ENCODE measurements at regions not wholly inside any gene's neighbourhood (a gene's known extent, or its start where the extent isn't known, plus 50 kb on each side); places are given as distances from the start of the nearest gene placed in this dataset.

GRCh38 chr20:11217326-11218172 is 543.8 kb upstream of the JAG1 start:
- Histone ChIP-seq H3K27ac (ENCODE audit: low read depth, low read length) (no peak overlapping the region), H3K27me3 (replicated peaks in 1 of 4; ENCODE audit: control insufficient read depth in 3 of 4, extremely low read depth in 1 of 4, insufficient read depth in 3 of 4, low read length in 3 of 4) (peaks cover 0 to 1% (median 0%) of the 10 kb centered on the region in 4 experiments; a peak in 2 of 7 replicates), H3K4ac (replicated peaks; ENCODE audit: insufficient read length, low read depth, low read length) (no peak overlapping the region), H3K18ac (ENCODE audit: extremely low read depth, low read length) (no peak overlapping the region), H3K23ac (ENCODE audit: insufficient read length) (no peak overlapping the region), H2BK20ac (ENCODE audit: low read length) (no peak overlapping the region), H3K36me3 (ENCODE audit: control insufficient read depth in 2 of 4, insufficient read depth in 4 of 4, low read length in 3 of 4) (no peaks in the 10 kb centered on the region), H2BK5ac (ENCODE audit: low read depth, low read length) (no peak overlapping the region), H3K4me2 (ENCODE audit: insufficient read depth in 1 of 2, low read depth in 2 of 2, low read length in 2 of 2) (no peak overlapping the region), H4K8ac (ENCODE audit: extremely low read depth, insufficient read depth, low read length) (no peak overlapping the region), H4K20me1 (replicated peaks in 1 of 2; ENCODE audit: control insufficient read depth in 1 of 2, insufficient read depth in 2 of 2, low read length in 2 of 2) (no peaks in the 10 kb centered on the region), H2BK15ac (ENCODE audit: low read length) (no peak overlapping the region), H3K79me1 (ENCODE audit: low read depth, low read length) (no peaks in the 10 kb centered on the region), H4K5ac (ENCODE audit: insufficient read length, low read depth, low read length) (no peak overlapping the region), H2BK12ac (ENCODE audit: low read depth, low read length) (no peak overlapping the region), H3K23me2 (ENCODE audit: low read depth, low read length) (no peaks in the 10 kb centered on the region; the same call in 1 of the 2 replicates), H2AFZ (ENCODE audit: low read length) (no peak overlapping the region), H2BK120ac (replicated peaks; ENCODE audit: low read depth, low read length) (no peak overlapping the region), H3K9ac (replicated peaks in 1 of 4; ENCODE audit: extremely low read depth in 1 of 4, low read depth in 3 of 4, low read length in 3 of 4) (no peak overlapping the region), H3K4me3 (ENCODE audit: extremely low read depth in 1 of 4, insufficient read depth in 2 of 4, low read depth in 3 of 4, low read length in 4 of 4) (no peak overlapping the region), H2AK5ac (ENCODE audit: low read depth, low read length) (no peak overlapping the region), H3K4me1 (replicated peaks in 1 of 4; ENCODE audit: control insufficient read depth in 3 of 4, insufficient read depth in 4 of 4, low read length in 3 of 4) (peaks cover 0 to 4% (median 0%) of the 10 kb centered on the region in 4 experiments; a peak in 1 of 7 replicates), H3K79me2 (ENCODE audit: control insufficient read depth in 1 of 2, insufficient read depth in 2 of 2, low read length in 2 of 2) (no peaks in the 10 kb centered on the region), H3K56ac (replicated peaks; ENCODE audit: insufficient read length, low read depth, low read length) (no peak overlapping the region), H3K9me3 (ENCODE audit: insufficient read depth in 2 of 2, low read depth in 1 of 2, low read length in 1 of 2) (no peaks in the 10 kb centered on the region), H3K14ac (ENCODE audit: insufficient read length) (no peak overlapping the region), H4K91ac (replicated peaks; ENCODE audit: insufficient read length, low read length) (no peak overlapping the region)
- POLR2A ChIA-PET (ENCODE audit: partially characterized antibody) = no interaction called here
- WGBS, 2 experiments (ENCODE audit: extremely low coverage in 1 of 2, insufficient coverage in 1 of 2, insufficient read length in 1 of 2, insufficient replicate concordance in 2 of 2, low coverage in 1 of 2, low lambda C conversion rate in 2 of 2, missing lambda C conversion rate in 1 of 2) = 88% methylated on average over 6 of the region's 6 CpGs; no CpG with 5 or more reads in 1 of the 2 experiments
- FAIRE-seq = no peak
- CTCF ChIA-PET (ENCODE audit: partially characterized antibody) = interaction anchor here (0.7 to 3.4 kb wide), 4 partner anchors 10 to 223 kb away, joined by 3 to 14 read pairs (median 4); no protein-coding TSS in a partner anchor
- DNase-seq (ENCODE audit: low read depth in 1 of 2, low spot score in 2 of 2) = no peak
- TF ChIP-seq SRF (IDR thresholded peaks at IDR 0.05; ENCODE audit: low read depth, low read length) = no peak
- no peak for TF ChIP-seq SUZ12 (IDR thresholded peaks at IDR 0.05; ENCODE audit: low read length)
- TF ChIP-seq TEAD4 (IDR thresholded peaks at IDR 0.05; ENCODE audit: low read depth, low read length) = no peak
- TF ChIP-seq ATF2 (IDR thresholded peaks at IDR 0.05; ENCODE audit: low read length) = no peak
- no peak for TF ChIP-seq SIRT6 (IDR thresholded peaks at IDR 0.05; ENCODE audit: low read length)
- TF ChIP-seq ZNF274 (IDR thresholded peaks at IDR 0.05; ENCODE audit: borderline replicate concordance, extremely low read depth, low read length) = no peak
- TF ChIP-seq EP300 (IDR thresholded peaks at IDR 0.05; ENCODE audit: borderline replicate concordance in 1 of 2, low read depth in 2 of 2, low read length in 2 of 2) = no peak
- no peak for TF ChIP-seq YY1 (IDR thresholded peaks at IDR 0.05; ENCODE audit: low read depth, low read length)
- TF ChIP-seq HDAC6 (IDR thresholded peaks at IDR 0.05; ENCODE audit: low read depth, low read length) = no peak
- no peak for TF ChIP-seq FOSL1 (IDR thresholded peaks at IDR 0.05; ENCODE audit: insufficient read depth, low read depth, low read length)
- no peak for TF ChIP-seq CTBP2 (IDR thresholded peaks at IDR 0.05; ENCODE audit: borderline replicate concordance, insufficient read depth, insufficient read length, low read length)

All from H1 (cell line).